Psoas muscle (tissue), 7 donors: ENCODE measurements at regions not wholly inside any gene's neighbourhood (a gene's known extent, or its start where the extent isn't known, plus 50 kb on each side); places are given as distances from the start of the nearest gene placed in this dataset.
"Not testable (repeated sequence)": the region's sequence is repeated elsewhere in the genome, so short reads cannot be mapped to it uniquely, and the experiment has no call there.

Experiments used
- ATAC-seq, 4 donors: fragments of 200-7000 bp; cut with Tn5 transposase; one replicate each; pipeline ENCODE4 v1.9.1; 2020; ENCODE audit warnings: moderate library complexity in 3 of 4, mild to moderate bottlenecking in 2 of 4
- DNase-seq, 2 donors: peaks; one replicate each; pipeline ENCODE4 v3.0.0-alpha.2; 2020
- H3K27ac ChIP-seq: fragments of 200-600 bp; one replicate; pipeline ENCODE4 v1.8.0; 2022
- H3K27me3 ChIP-seq, 3 donors: fragments of 200-600 bp in 1 of 3; one replicate each; pipeline versions ENCODE4 v1.6.1 to v1.8.0; 2013 to 2022; ENCODE audit warnings: low read length in 2 of 3, mild to moderate bottlenecking in 2 of 3, moderate library complexity in 1 of 3; ENCODE audit not compliant: insufficient read depth in 3 of 3
- H3K36me3 ChIP-seq, 2 donors: fragments of 200-600 bp in 1 of 2; one replicate each; pipeline versions ENCODE4 v1.6.1 to v1.8.0; 2013 to 2022; ENCODE audit warnings: low read depth in 1 of 2, mild to moderate bottlenecking in 1 of 2, moderate library complexity in 1 of 2; ENCODE audit not compliant: insufficient read depth in 1 of 2
- H3K4me1 ChIP-seq: fragments of 200-600 bp; one replicate; pipeline ENCODE4 v1.8.0; 2022
- H3K4me3 ChIP-seq: fragments of 200-600 bp; one replicate; pipeline ENCODE4 v1.8.0; 2022; ENCODE audit warnings: mild to moderate bottlenecking
- H3K9me3 ChIP-seq: fragments of 200-600 bp; one replicate; pipeline ENCODE4 v1.8.0; 2022
- CTCF ChIP-seq: fragments of 200-600 bp; IDR thresholded peaks from one replicate; pipeline ENCODE4 v1.8.0; 2022; ENCODE audit warnings: antibody characterized with exemption
- WGBS, 3 donors: extraction: QIAGEN DNeasy Blood & Tissue Kit; methylation state at CpG; one replicate each; pipeline versions ENCODE4 v1.1.6 to v1.1.7; 2013; 5-methylcytosine and 5-hydroxymethylcytosine counted together
- intact Hi-C, 2 donors: fragments of 100-400 bp; cut with DNase I; formaldehyde crosslinking; loops; one replicate each; pipeline versions ENCODE4 v1.11.0 to v1.14.2; 2022
- donor health status: healthy with polysubstance abuse.
- donor health status: DM: no; HTN: no; CAD: no; lungs with moderate emphysema.
- donor health status: Bipolar disorder and iron deficiency.
- donor health status: healthy.
- donor health status: DM: yes; HTN: yes; CAD: no.
- donor health status: DM: no; HTN: no; CAD: no.
- donor health status: DM: yes; HTN: yes; CAD: no.

- H3K27me3 ChIP-seq: peaks cover 0 to 12% (median 0%) of the 10 kb centered on the region in 3 donors
- no peaks in the 10 kb centered on the region for H3K4me1 ChIP-seq
- 81 to 91% (median 85%) methylated on average over 2 of the region's 2 CpGs for WGBS, 3 donors
- TF ChIP-seq CTCF: no peak
- intact Hi-C loops: no loop called here
- H3K27ac ChIP-seq: no peak overlapping the region
- no peaks in the 10 kb centered on the region for H3K36me3 ChIP-seq
- no peak for DNase-seq
- H3K4me3 ChIP-seq: no peak overlapping the region
- H3K9me3 ChIP-seq: no peaks in the 10 kb centered on the region
- no peak for ATAC-seq
Measured at GRCh38 chrX:113389846-113390245, 549.2 kb upstream of the AMOT start.

GRCh38 chrX:113384628-113385027 is 544.0 kb upstream of the AMOT start:
- Histone ChIP-seq H3K27ac (no peak overlapping the region), H3K4me1 (no peaks in the 10 kb centered on the region), H3K9me3 (no peaks in the 10 kb centered on the region), H3K27me3 (peaks cover 0 to 6% (median 0%) of the 10 kb centered on the region in 3 donors), H3K36me3 (no peaks in the 10 kb centered on the region), H3K4me3 (no peak overlapping the region)
- TF ChIP-seq CTCF: no peak
- 12 to 32% (median 13%) methylated on average over 3 of the region's 3 CpGs for WGBS, 3 donors
- ATAC-seq: peak in 1 of 4 donors; percentile 37
- no peak for DNase-seq
- intact Hi-C loops: no loop called here

GRCh38 chrX:113373421-113373820 is 532.8 kb upstream of the AMOT start:
- ATAC-seq, DNase-seq, H3K36me3 ChIP-seq, intact Hi-C loops, H3K4me3 ChIP-seq, H3K27me3 ChIP-seq, H3K27ac ChIP-seq, H3K9me3 ChIP-seq, H3K4me1 ChIP-seq: not testable (repeated sequence)
- WGBS, 3 donors: 94 to 100% (median 97%) methylated on average over 3 of the region's 3 CpGs

- no peaks in the 10 kb centered on the region for H3K9me3 ChIP-seq
- H3K4me3 ChIP-seq: no peak overlapping the region
- H3K36me3 ChIP-seq: no peaks in the 10 kb centered on the region
- no peak overlapping the region for H3K27ac ChIP-seq
- peaks cover 0 to 10% (median 0%) of the 10 kb centered on the region in 3 donors for H3K27me3 ChIP-seq
- H3K4me1 ChIP-seq: no peaks in the 10 kb centered on the region
- intact Hi-C loops: no loop called here
- no peak for TF ChIP-seq CTCF
- 62 to 81% (median 78%) methylated on average over 7 of the region's 7 CpGs for WGBS, 3 donors
- DNase-seq (no peak), ATAC-seq (no peak)
Measured at GRCh38 chrX:113370006-113370405, 529.4 kb upstream of the AMOT start.

GRCh38 chrX:113369056-113369455 is 528.4 kb upstream of the AMOT start:
- intact Hi-C loops: no loop called here
- DNase-seq: no peak
- WGBS, 3 donors: 64 to 85% (median 84%) methylated on average over 3 of the region's 3 CpGs
- no peak for ATAC-seq
- Histone ChIP-seq H3K4me1 (no peaks in the 10 kb centered on the region), H3K36me3 (no peaks in the 10 kb centered on the region), H3K9me3 (no peaks in the 10 kb centered on the region), H3K4me3 (no peak overlapping the region), H3K27ac (no peak overlapping the region), H3K27me3 (peaks cover 0 to 10% (median 0%) of the 10 kb centered on the region in 3 donors)
- no peak for TF ChIP-seq CTCF
